ENCODE measurements at regions not wholly inside any gene's neighbourhood (a gene's known extent, or its start where the extent isn't known, plus 50 kb on each side); places are given as distances from the start of the nearest gene placed in this dataset.

GRCh38 chr18:44582456-44582855, 98.2 kb upstream of the SETBP1 start:
- TF ChIP-seq, protein P1, sequence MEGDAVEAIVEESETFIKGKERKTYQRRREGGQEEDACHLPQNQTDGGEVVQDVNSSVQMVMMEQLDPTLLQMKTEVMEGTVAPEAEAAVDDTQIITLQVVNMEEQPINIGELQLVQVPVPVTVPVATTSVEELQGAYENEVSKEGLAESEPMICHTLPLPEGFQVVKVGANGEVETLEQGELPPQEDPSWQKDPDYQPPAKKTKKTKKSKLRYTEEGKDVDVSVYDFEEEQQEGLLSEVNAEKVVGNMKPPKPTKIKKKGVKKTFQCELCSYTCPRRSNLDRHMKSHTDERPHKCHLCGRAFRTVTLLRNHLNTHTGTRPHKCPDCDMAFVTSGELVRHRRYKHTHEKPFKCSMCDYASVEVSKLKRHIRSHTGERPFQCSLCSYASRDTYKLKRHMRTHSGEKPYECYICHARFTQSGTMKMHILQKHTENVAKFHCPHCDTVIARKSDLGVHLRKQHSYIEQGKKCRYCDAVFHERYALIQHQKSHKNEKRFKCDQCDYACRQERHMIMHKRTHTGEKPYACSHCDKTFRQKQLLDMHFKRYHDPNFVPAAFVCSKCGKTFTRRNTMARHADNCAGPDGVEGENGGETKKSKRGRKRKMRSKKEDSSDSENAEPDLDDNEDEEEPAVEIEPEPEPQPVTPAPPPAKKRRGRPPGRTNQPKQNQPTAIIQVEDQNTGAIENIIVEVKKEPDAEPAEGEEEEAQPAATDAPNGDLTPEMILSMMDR (IDR thresholded peaks at IDR 0.05) = no peak
- no peak for TF ChIP-seq POLR2A (IDR thresholded peaks at IDR 0.05)
